Endothelial cell of umbilical vein (primary cell): ENCODE measurements at regions not wholly inside any gene's neighbourhood (a gene's known extent, or its start where the extent isn't known, plus 50 kb on each side); places are given as distances from the start of the nearest gene placed in this dataset.

Experiments
- BruUV-seq: library from RNA; stranded (reverse); fragments of 400-500 nt; replicated peaks from 2 replicates; lab custom pipeline; 2021; lab: Mats Ljungman, UMichigan
- CTCF ChIA-PET: fragments of 300-600, 350-600 bp; sonication (Branson Sonifier 250); formaldehyde crosslinking; loops from one replicate; lab custom pipeline; 2021; ENCODE audit warnings: antibody characterized with exemption, inconsistent platforms; lab: Charles Lee
- POLR2A ChIA-PET: fragments of 300-600, 350-600 bp; sonication (Branson Sonifier 250); formaldehyde crosslinking; loops from one replicate; lab custom pipeline; 2021; ENCODE audit warnings: antibody characterized with exemption, inconsistent platforms; lab: Charles Lee
- DNase-seq: peaks from one replicate; pipeline ENCODE4 v3.0.0-alpha.2; 2011; ENCODE audit warnings: low read depth, low spot score
- FAIRE-seq: peaks from 2 replicates; lab custom pipeline; 2011; peaks lifted over from hg19 to GRCh38; lab: Jason Lieb, UNC
- H2AFZ ChIP-seq: 2 replicates; pipeline ENCODE4 v1.6.0; 2012; ENCODE audit warnings: low read depth, low read length, control low read depth, inconsistent platforms
- H3K27ac ChIP-seq: 2 replicates; pipeline ENCODE4 v1.5.1; 2011; ENCODE audit warnings: low read depth, mild to moderate bottlenecking, control low read depth, low read length, moderate library complexity; ENCODE audit not compliant: insufficient read depth
- H3K27me3 ChIP-seq, 2 experiments: 2 replicates each; pipeline versions ENCODE4 v1.6.0 to v1.6.1; 2011; ENCODE audit warnings: low read length in 2 of 2, mixed read lengths in 1 of 2; ENCODE audit not compliant: control insufficient read depth in 2 of 2, insufficient read depth in 2 of 2
- H3K36me3 ChIP-seq, 2 experiments: 2 replicates in 1 of 2; 3 replicates in 1 of 2; pipeline ENCODE4 v1.5.1; 2011; ENCODE audit warnings: low read length in 2 of 2, mild to moderate bottlenecking in 1 of 2, moderate library complexity in 1 of 2; ENCODE audit not compliant: control insufficient read depth in 2 of 2, insufficient read depth in 2 of 2; ENCODE audit errors: extremely low read depth in 1 of 2
- H3K4me1 ChIP-seq: 3 replicates; pipeline ENCODE4 v1.5.1; 2011; ENCODE audit warnings: mild to moderate bottlenecking, low read length; ENCODE audit not compliant: control insufficient read depth, insufficient read depth; ENCODE audit errors: extremely low read depth
- H3K4me2 ChIP-seq: 2 replicates; pipeline ENCODE4 v1.6.1; 2011; ENCODE audit warnings: low read length, control low read depth, mixed read lengths; ENCODE audit not compliant: insufficient read depth
- H3K4me3 ChIP-seq, 3 experiments: fragments of 200-600 bp in 1 of 3; sonication (generic), shearing (Covaris generic) in 1 of 3; replicated peaks in 1 of 3; 2 replicates each; pipeline ENCODE4 v1.5.1; 2011 to 2016; ENCODE audit warnings: control low read depth in 3 of 3, low read length in 3 of 3, mild to moderate bottlenecking in 2 of 3, inconsistent platforms in 1 of 3, low read depth in 1 of 3, moderate library complexity in 1 of 3; ENCODE audit not compliant: insufficient read depth in 1 of 3
- H3K79me2 ChIP-seq: 2 replicates; pipeline ENCODE4 v1.6.0; 2012; ENCODE audit warnings: low read length, inconsistent platforms; ENCODE audit not compliant: control insufficient read depth, insufficient read depth
- H3K9ac ChIP-seq: replicated peaks from 2 replicates; pipeline ENCODE3; 2011; ENCODE audit warnings: low read length, control low read depth; ENCODE audit not compliant: insufficient read depth; ENCODE audit errors: extremely low read depth
- H3K9me1 ChIP-seq: replicated peaks from 3 replicates; pipeline ENCODE4 v1.6.0; 2011; ENCODE audit warnings: mild to moderate bottlenecking, low read length; ENCODE audit not compliant: control insufficient read depth, insufficient read depth; ENCODE audit errors: extremely low read depth
- H3K9me3 ChIP-seq: replicated peaks from 2 replicates; pipeline ENCODE4 v1.5.1; 2012; ENCODE audit warnings: low read length, inconsistent platforms; ENCODE audit not compliant: control insufficient read depth, insufficient read depth
- H4K20me1 ChIP-seq: replicated peaks from 2 replicates; pipeline ENCODE3; 2011; ENCODE audit warnings: mild to moderate bottlenecking, low read length; ENCODE audit not compliant: control insufficient read depth, insufficient read depth; ENCODE audit errors: extremely low read depth
- CTCF ChIP-seq, 2 donors: IDR thresholded peaks; 1 replicate in 1 of 2; 2 replicates in 1 of 2; pipeline ENCODE4 v1.5.1; 2011; ENCODE audit warnings: low read length in 2 of 2, mild to moderate bottlenecking in 2 of 2, moderate library complexity in 2 of 2, control low read depth in 1 of 2, inconsistent platforms in 1 of 2, low read depth in 1 of 2; ENCODE audit not compliant: insufficient read depth in 1 of 2; ENCODE audit errors: extremely low read depth in 1 of 2
- EZH2 ChIP-seq: IDR thresholded peaks from 2 replicates; pipeline ENCODE4 v1.6.1; 2012; ENCODE audit warnings: borderline replicate concordance, low read depth, mild to moderate bottlenecking, moderate library complexity, low read length, inconsistent platforms; ENCODE audit not compliant: severe bottlenecking
- FOS ChIP-seq: IDR thresholded peaks from 2 replicates; pipeline ENCODE4 v1.6.1; 2011; ENCODE audit warnings: mild to moderate bottlenecking, low read length, moderate library complexity, borderline replicate concordance; ENCODE audit not compliant: insufficient read depth
- GATA2 ChIP-seq: IDR thresholded peaks from 2 replicates; pipeline ENCODE4 v1.7.0; 2011; ENCODE audit warnings: low read depth, mild to moderate bottlenecking, moderate library complexity, mixed read lengths, low read length; ENCODE audit not compliant: insufficient read length, insufficient read depth
- JUN ChIP-seq: IDR thresholded peaks from 2 replicates; pipeline ENCODE4 v1.6.1; 2011; ENCODE audit warnings: borderline replicate concordance, low read depth; ENCODE audit not compliant: insufficient read length, insufficient read depth
- MAX ChIP-seq: IDR thresholded peaks from 2 replicates; pipeline ENCODE4 v1.6.1; 2011; ENCODE audit not compliant: insufficient read depth, insufficient read length
- MYC ChIP-seq: IDR thresholded peaks from one replicate; pipeline ENCODE4 v1.6.1; 2011; ENCODE audit warnings: mild to moderate bottlenecking, low read depth, low read length
- POLR2A ChIP-seq: IDR thresholded peaks from 2 replicates; pipeline ENCODE4 v1.6.1; 2012; ENCODE audit warnings: low read depth, mild to moderate bottlenecking, control low read depth, low read length
- POLR2AphosphoS5 ChIP-seq: IDR thresholded peaks from 2 replicates; pipeline ENCODE4 v1.6.1; 2012; ENCODE audit warnings: low read depth, mild to moderate bottlenecking, control low read depth, low read length, moderate library complexity; ENCODE audit not compliant: insufficient read depth
- dilution Hi-C: fragments of 300-500 bp; cut with MboI; formaldehyde crosslinking; loops from one replicate; pipeline ENCODE4 v1.15.0; 2019; ENCODE audit warnings: low sequenced_read_pairs; ENCODE audit not compliant: extremely low pct_ligation_motif_present
- intact Hi-C: fragments of 100-400 bp; cut with micrococcal nuclease; formaldehyde crosslinking; loops from one replicate; pipeline ENCODE4 v1.10.0; 2022

- Histone ChIP-seq H3K4me3 (no peak overlapping the region), H2AFZ (no peak overlapping the region), H3K36me3 (no peaks in the 10 kb centered on the region), H3K9me3 (peaks cover 8% of the 10 kb centered on the region), H3K79me2 (no peaks in the 10 kb centered on the region), H3K4me1 (no peaks in the 10 kb centered on the region), H3K4me2 (no peak overlapping the region), H3K27me3 (no peaks in the 10 kb centered on the region), H3K9me1 (no peaks in the 10 kb centered on the region), H4K20me1 (no peaks in the 10 kb centered on the region), H3K9ac (no peak overlapping the region), H3K27ac (no peak overlapping the region)
- FAIRE-seq (no peak), DNase-seq (no peak)
- CTCF ChIA-PET = no interaction called here
- dilution Hi-C loops (no loop called here), intact Hi-C loops (no loop called here)
- TF ChIP-seq POLR2A = no peak
- no peak for TF ChIP-seq MAX
- TF ChIP-seq FOS = no peak
- TF ChIP-seq GATA2 = no peak
- TF ChIP-seq EZH2 = no peak
- TF ChIP-seq JUN = no peak
- no peak for TF ChIP-seq POLR2AphosphoS5
- no peak for TF ChIP-seq CTCF (IDR thresholded peaks at IDR 0.05; ENCODE audit: extremely low read depth in 1 of 2, insufficient read depth in 1 of 2, low read depth in 1 of 2, low read length in 2 of 2)
- no peak for TF ChIP-seq MYC
- no TSS peak for BruUV-seq
- POLR2A ChIA-PET = no interaction called here
Measured at GRCh38 chr12:130079279-130079678, 83.0 kb upstream of the FZD10 start.
